ENCODE measurements at regions not wholly inside any gene's neighbourhood (a gene's known extent, or its start where the extent isn't known, plus 50 kb on each side); places are given as distances from the start of the nearest gene placed in this dataset.

- TF ChIP-seq, protein P1, sequence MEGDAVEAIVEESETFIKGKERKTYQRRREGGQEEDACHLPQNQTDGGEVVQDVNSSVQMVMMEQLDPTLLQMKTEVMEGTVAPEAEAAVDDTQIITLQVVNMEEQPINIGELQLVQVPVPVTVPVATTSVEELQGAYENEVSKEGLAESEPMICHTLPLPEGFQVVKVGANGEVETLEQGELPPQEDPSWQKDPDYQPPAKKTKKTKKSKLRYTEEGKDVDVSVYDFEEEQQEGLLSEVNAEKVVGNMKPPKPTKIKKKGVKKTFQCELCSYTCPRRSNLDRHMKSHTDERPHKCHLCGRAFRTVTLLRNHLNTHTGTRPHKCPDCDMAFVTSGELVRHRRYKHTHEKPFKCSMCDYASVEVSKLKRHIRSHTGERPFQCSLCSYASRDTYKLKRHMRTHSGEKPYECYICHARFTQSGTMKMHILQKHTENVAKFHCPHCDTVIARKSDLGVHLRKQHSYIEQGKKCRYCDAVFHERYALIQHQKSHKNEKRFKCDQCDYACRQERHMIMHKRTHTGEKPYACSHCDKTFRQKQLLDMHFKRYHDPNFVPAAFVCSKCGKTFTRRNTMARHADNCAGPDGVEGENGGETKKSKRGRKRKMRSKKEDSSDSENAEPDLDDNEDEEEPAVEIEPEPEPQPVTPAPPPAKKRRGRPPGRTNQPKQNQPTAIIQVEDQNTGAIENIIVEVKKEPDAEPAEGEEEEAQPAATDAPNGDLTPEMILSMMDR (IDR thresholded peaks at IDR 0.05) = no peak
- no peak for TF ChIP-seq POLR2A (IDR thresholded peaks at IDR 0.05)
These were observed 208.8 kb downstream of the ERCC6L2 start for GRCh38 chr9:96084331-96084734.

Measured in body of pancreas (tissue), 4 donors.